AG09319 (cell line): ENCODE measurements at regions not wholly inside any gene's neighbourhood (a gene's known extent, or its start where the extent isn't known, plus 50 kb on each side); places are given as distances from the start of the nearest gene placed in this dataset.

Experiments
- DNase-seq: peaks from one replicate; pipeline ENCODE4 v3.0.0-alpha.2; 2010; ENCODE audit warnings: low read depth; ENCODE audit errors: extremely low read depth
- CTCF ChIP-seq: IDR thresholded peaks from 2 replicates; pipeline ENCODE4 v1.5.1; 2011; ENCODE audit warnings: low read depth, mild to moderate bottlenecking, inconsistent platforms, low read length, moderate library complexity

- TF ChIP-seq CTCF: no peak
- peak; percentile 65 for DNase-seq
Observed at GRCh38 chr15:62920682-62921502, 121.7 kb upstream of the TPM1 start.

GRCh38 chr15:62922514-62922913, 120.0 kb upstream of the TPM1 start:
- DNase-seq: no peak
- no peak for TF ChIP-seq CTCF

DNA sequence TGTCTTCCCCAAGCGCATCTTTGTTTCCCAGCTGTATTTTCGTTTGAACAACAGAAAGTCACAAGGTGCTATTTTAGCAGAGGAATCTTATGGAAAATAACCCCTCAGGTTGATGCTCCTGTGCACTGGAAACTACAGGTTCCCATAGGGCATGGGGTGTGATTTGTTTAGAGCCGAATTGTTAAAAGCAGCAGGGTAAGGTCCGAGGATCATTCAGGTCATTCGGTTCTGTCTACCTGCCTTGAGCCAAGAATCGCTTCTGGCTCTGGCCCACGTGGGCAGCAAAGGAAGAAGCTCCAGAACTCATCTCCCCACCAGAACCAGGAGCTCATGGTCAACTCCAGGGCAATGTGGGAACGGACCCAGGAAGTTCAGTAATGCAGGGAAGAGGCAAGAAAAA, 116.7 kb upstream of the TPM1 start:
- no peak for TF ChIP-seq CTCF
- no peak for DNase-seq

DNA sequence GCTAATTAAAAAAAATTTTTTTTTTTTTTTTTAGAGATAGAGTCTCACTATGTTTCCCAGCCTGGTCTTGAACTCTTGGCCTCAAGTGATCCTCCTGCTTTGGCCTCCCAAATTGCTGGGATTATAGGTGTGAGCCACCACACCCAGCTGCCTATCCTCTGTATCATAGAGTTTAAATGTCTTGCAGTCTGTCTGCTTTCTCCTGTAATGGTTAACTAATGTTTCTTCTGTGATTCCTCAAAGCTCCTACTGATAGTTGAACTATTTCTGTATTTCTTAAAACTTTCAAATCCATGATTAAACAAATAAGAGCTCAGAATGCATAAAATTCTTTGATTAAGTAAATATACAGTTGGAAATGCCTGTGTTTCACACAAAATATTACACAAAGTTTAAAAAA, 115.4 kb upstream of the TPM1 start:
- TF ChIP-seq CTCF: no peak

DNA sequence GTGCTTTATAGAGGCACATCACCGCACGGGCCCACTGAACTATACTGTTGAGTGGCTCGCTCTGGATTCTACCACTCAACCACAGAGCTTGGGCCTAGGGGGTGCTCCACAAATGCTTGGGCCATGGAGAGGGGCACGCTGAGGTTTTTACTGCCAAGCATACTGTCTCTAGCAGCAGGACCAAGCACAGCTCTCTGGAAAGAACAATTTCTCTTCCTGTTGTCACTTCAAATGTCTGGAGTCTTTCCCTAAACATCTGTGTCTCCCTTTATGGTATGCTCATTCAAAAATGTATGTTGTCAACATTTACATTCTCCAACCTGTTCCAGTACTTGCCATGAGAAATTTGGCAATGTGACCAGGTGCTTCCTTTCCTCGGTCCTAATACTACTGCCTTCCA, 114.7 kb upstream of the TPM1 start:
- no peak for TF ChIP-seq CTCF
- no peak for DNase-seq

More for the DNA sequence above, 115.4 kb upstream of the TPM1 start:
- no peak for DNase-seq

GRCh38 chr15:62928242-62928999, 114.1 kb upstream of the TPM1 start:
- peak; percentile 39 for TF ChIP-seq CTCF
- DNase-seq: peak; percentile 79

GRCh38 chr15:62929000-62929357, 113.6 kb upstream of the TPM1 start:
- TF ChIP-seq CTCF: no peak
- no peak for DNase-seq
